K562 (cell line): ENCODE measurements at regions not wholly inside any gene's neighbourhood (a gene's known extent, or its start where the extent isn't known, plus 50 kb on each side); places are given as distances from the start of the nearest gene placed in this dataset.

Source experiments
- ATAC-seq: fragments of 200-7000 bp; cut with Tn5 transposase; 3 replicates; pipeline ENCODE4 v1.9.1; 2020; ENCODE audit warnings: moderate library complexity
- BruUV-seq: library from RNA; stranded (reverse); fragments of 400-500 nt; replicated peaks from 2 replicates; lab custom pipeline; 2021; lab: Mats Ljungman, UMichigan
- CTCF ChIA-PET: fragments of 300-600 bp; formaldehyde crosslinking; extraction: SDS; loops from one replicate; lab custom pipeline; 2021; ENCODE audit warnings: low intra/inter-chr PET ratio; lab: Yijun Ruan, JAX
- POLR2A ChIA-PET: fragments of 300-600, 350-650 bp; sonication (Branson Sonifier 250); formaldehyde crosslinking; extraction: SDS; loops from one replicate; lab custom pipeline; 2021; ENCODE audit warnings: antibody characterized with exemption, inconsistent platforms; lab: Yijun Ruan, JAX
- DNase-seq, 4 experiments: peaks; one replicate each; pipeline versions ENCODE4 v3.0.0 to v3.0.0-alpha.2; 2011 to 2018; ENCODE audit warnings: low spot score in 3 of 4, mixed read lengths in 3 of 4; ENCODE audit errors: extremely low read depth in 1 of 4
- FAIRE-seq: peaks from 2 replicates; lab custom pipeline; 2011; peaks lifted over from hg19 to GRCh38; lab: Jason Lieb, UNC
- H2AFZ ChIP-seq: 2 replicates; pipeline ENCODE4 v1.6.0; 2011; ENCODE audit warnings: low read depth, low read length, control low read depth, inconsistent platforms
- H3K27ac ChIP-seq: fragments of 200-600 bp; 3 replicates; pipeline ENCODE4 v1.8.0; 2011; ENCODE audit warnings: low read depth, mild to moderate bottlenecking, control low read depth, inconsistent platforms, low read length, moderate library complexity, mixed read lengths; ENCODE audit errors: extremely low read depth
- H3K27me3 ChIP-seq, 2 experiments: fragments of 300-600 bp in 1 of 2; 2 replicates in 1 of 2; 3 replicates in 1 of 2; pipeline versions ENCODE4 v1.6.0 to v1.8.0; 2011; ENCODE audit warnings: inconsistent platforms in 2 of 2, low read length in 2 of 2, mild to moderate bottlenecking in 1 of 2, mixed read lengths in 1 of 2, moderate library complexity in 1 of 2; ENCODE audit not compliant: control insufficient read depth in 2 of 2, insufficient read depth in 2 of 2
- H3K36me3 ChIP-seq: fragments of 300-600 bp; 3 replicates; pipeline ENCODE4 v1.8.0; 2011; ENCODE audit warnings: mild to moderate bottlenecking, low read length, inconsistent platforms; ENCODE audit not compliant: control insufficient read depth, insufficient read depth
- H3K4me1 ChIP-seq, 2 experiments: fragments of 200-600 bp in 1 of 2; replicated peaks in 1 of 2; 2 replicates in 1 of 2; 3 replicates in 1 of 2; pipeline versions ENCODE4 v1.5.1 to v1.8.0; 2011; ENCODE audit warnings: inconsistent platforms in 2 of 2, low read length in 2 of 2, mild to moderate bottlenecking in 1 of 2, mixed read lengths in 1 of 2, moderate library complexity in 1 of 2; ENCODE audit not compliant: control insufficient read depth in 2 of 2, insufficient read depth in 2 of 2
- H3K4me2 ChIP-seq: 2 replicates; pipeline ENCODE4 v1.6.1; 2011; ENCODE audit warnings: low read length, control low read depth, inconsistent platforms, mixed read lengths; ENCODE audit not compliant: insufficient read depth
- H3K4me3 ChIP-seq: fragments of 200-600 bp; sonication (generic), shearing (Covaris generic); 2 replicates; pipeline ENCODE4 v1.5.1; 2016; ENCODE audit warnings: control low read depth, inconsistent platforms
- H3K79me2 ChIP-seq: fragments of 200-600 bp; 3 replicates; pipeline ENCODE4 v1.8.0; 2011; ENCODE audit warnings: low read length, inconsistent platforms; ENCODE audit not compliant: control insufficient read depth, insufficient read depth
- H3K9ac ChIP-seq, 2 experiments: 2 replicates each; pipeline versions ENCODE4 v1.6.0 to v1.6.1; 2011; ENCODE audit warnings: low read depth in 2 of 2, low read length in 2 of 2, control low read depth in 1 of 2, inconsistent platforms in 1 of 2, mild to moderate bottlenecking in 1 of 2, mixed read lengths in 1 of 2; ENCODE audit not compliant: insufficient read depth in 1 of 2
- H3K9me1 ChIP-seq: one replicate; pipeline ENCODE4 v1.6.0; 2011; ENCODE audit warnings: inconsistent platforms, mild to moderate bottlenecking, low read length, moderate library complexity; ENCODE audit not compliant: control insufficient read depth, insufficient read depth
- H3K9me3 ChIP-seq: replicated peaks from 2 replicates; pipeline ENCODE4 v1.5.1; 2011; ENCODE audit warnings: low read depth, low read length, inconsistent platforms; ENCODE audit not compliant: control insufficient read depth, insufficient read depth
- H4K20me1 ChIP-seq: replicated peaks from 2 replicates; pipeline ENCODE4 v1.6.1; 2011; ENCODE audit warnings: low read length, inconsistent platforms, mixed read lengths; ENCODE audit not compliant: control insufficient read depth, insufficient read depth
- ETS1 ChIP-seq: conservative IDR thresholded peaks from 2 replicates; pipeline ENCODE4 v1.6.1; 2011; ENCODE audit warnings: low read depth, mild to moderate bottlenecking, low read length; ENCODE audit not compliant: control insufficient read depth
- NFATC3 ChIP-seq: fragments of 450-650 bp; IDR thresholded peaks from 2 replicates; pipeline ENCODE4 v1.6.1; 2017; ENCODE audit warnings: mild to moderate bottlenecking
- RERE ChIP-seq: sonication (generic); formaldehyde crosslinking; IDR thresholded peaks from 2 replicates; pipeline ENCODE4 v1.8.0; 2023; ENCODE audit warnings: missing genetic modification reagents, mild to moderate bottlenecking, borderline replicate concordance
- WGBS: fragments of 100-300 bp; shearing (Covaris generic); methylation state at CpG from one replicate; pipeline ENCODE4 v1.1.6; 2016; ENCODE audit warnings: low coverage, mixed read lengths; ENCODE audit not compliant: insufficient coverage; ENCODE audit errors: missing lambda C conversion rate; 5-methylcytosine and 5-hydroxymethylcytosine counted together
- in situ Hi-C: fragments of 300-500 bp; cut with MboI; formaldehyde crosslinking; loops from 4 replicates; pipeline ENCODE4 v1.15.0; 2018; ENCODE audit warnings: inconsistent platforms, mixed read lengths
- intact Hi-C: fragments of 100-400 bp; cut with micrococcal nuclease; formaldehyde crosslinking; loops from 2 replicates; pipeline ENCODE4 v1.14.2; 2022

GRCh38 chr21:26752849-26753248 is 92.4 kb downstream of the ADAMTS1 start (continued):
- TF ChIP-seq RERE (CRISPR knock-in tag) = no peak
- TF ChIP-seq, all 486 proteins: peak for 3

- TF ChIP-seq NFATC3 (no peak), ETS1 (no peak)
- CTCF ChIA-PET = no interaction called here
- no peak for ATAC-seq
- Histone ChIP-seq H2AFZ (no peak overlapping the region), H3K36me3 (no peaks in the 10 kb centered on the region), H3K4me1 (no peaks in the 10 kb centered on the region), H3K9me3 (no peaks in the 10 kb centered on the region; the same call in 1 of the 2 replicates), H3K4me3 (no peak overlapping the region), H3K9me1 (no peaks in the 10 kb centered on the region), H4K20me1 (no peaks in the 10 kb centered on the region), H3K4me2 (no peak overlapping the region), H3K9ac (no peak overlapping the region), H3K27me3 (no peaks in the 10 kb centered on the region), H3K27ac (no peak overlapping the region), H3K79me2 (no peaks in the 10 kb centered on the region)
- POLR2A ChIA-PET = no interaction called here
- intact Hi-C loops (no loop called here), in situ Hi-C loops (no loop called here)
- WGBS = 3% methylated on average over 4 of the region's 4 CpGs
- no peak for FAIRE-seq
- BruUV-seq = no TSS peak
- no peak for DNase-seq
These were observed 93.9 kb downstream of the ADAMTS1 start for GRCh38 chr21:26751305-26751704.
